AG09319 (cell line): ENCODE measurements at regions not wholly inside any gene's neighbourhood (a gene's known extent, or its start where the extent isn't known, plus 50 kb on each side); places are given as distances from the start of the nearest gene placed in this dataset.

Source experiments
- DNase-seq: peaks from one replicate; pipeline ENCODE4 v3.0.0-alpha.2; 2010; ENCODE audit warnings: low read depth; ENCODE audit errors: extremely low read depth
- CTCF ChIP-seq: IDR thresholded peaks from 2 replicates; pipeline ENCODE4 v1.5.1; 2011; ENCODE audit warnings: low read depth, mild to moderate bottlenecking, inconsistent platforms, low read length, moderate library complexity

- TF ChIP-seq CTCF, result no peak
- no peak for DNase-seq
Measured at GRCh38 chr6:148217051-148217450, 125.6 kb upstream of the SASH1 start.

- no peak for DNase-seq
- TF ChIP-seq CTCF, result no peak
Measured at GRCh38 chr6:148217921-148218320, 124.7 kb upstream of the SASH1 start.

- DNase-seq, result no peak
- TF ChIP-seq CTCF, result no peak
Measured at GRCh38 chr6:148218542-148219258, 123.9 kb upstream of the SASH1 start.

GRCh38 chr6:148221196-148221979 is 121.2 kb upstream of the SASH1 start:
- no peak for TF ChIP-seq CTCF
- no peak for DNase-seq

- TF ChIP-seq CTCF, result no peak
- DNase-seq, result no peak
Measured at GRCh38 chr6:148222376-148222775, 120.3 kb upstream of the SASH1 start.

- DNase-seq, result no peak
- no peak for TF ChIP-seq CTCF
Measured at GRCh38 chr6:148222846-148223245, 119.8 kb upstream of the SASH1 start.

GRCh38 chr6:148223424-148223842 is 119.2 kb upstream of the SASH1 start:
- DNase-seq, result no peak
- TF ChIP-seq CTCF, result no peak
